Right renal cortex interstitium (tissue), 3 donors: ENCODE measurements at regions not wholly inside any gene's neighbourhood (a gene's known extent, or its start where the extent isn't known, plus 50 kb on each side); places are given as distances from the start of the nearest gene placed in this dataset.
"Not testable (repeated sequence)": the region's sequence is repeated elsewhere in the genome, so short reads cannot be mapped to it uniquely, and the experiment has no call there.

Source experiments
- DNase-seq, 3 donors: peaks; one replicate each; pipeline ENCODE4 v3.0.0-alpha.2; 2013; ENCODE audit warnings: low read depth in 3 of 3, low spot score in 2 of 3

DNA sequence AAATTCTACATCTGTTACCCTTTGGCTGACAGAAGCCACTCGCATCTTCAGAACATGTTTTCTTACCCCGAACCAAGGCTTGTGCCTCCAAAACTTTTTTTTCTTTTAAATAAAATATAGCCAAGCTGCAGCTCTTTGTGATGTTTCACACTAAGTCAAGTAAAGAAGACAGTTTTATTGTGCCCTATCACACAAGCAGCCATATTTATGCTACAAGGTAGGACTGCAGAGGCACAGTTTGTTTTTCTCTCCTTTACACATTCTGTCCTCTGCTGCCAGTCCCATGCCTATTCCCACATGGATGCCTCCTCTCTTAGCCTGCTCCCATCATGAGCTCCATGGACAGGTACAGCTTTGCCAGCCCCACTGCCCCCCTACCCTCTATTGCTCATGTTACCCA, 219.6 kb upstream of the THUMPD2 start:
- no peak for DNase-seq

GRCh38 chr2:39996653-39997080, 217.6 kb upstream of the THUMPD2 start:
- DNase-seq, result no peak

DNA sequence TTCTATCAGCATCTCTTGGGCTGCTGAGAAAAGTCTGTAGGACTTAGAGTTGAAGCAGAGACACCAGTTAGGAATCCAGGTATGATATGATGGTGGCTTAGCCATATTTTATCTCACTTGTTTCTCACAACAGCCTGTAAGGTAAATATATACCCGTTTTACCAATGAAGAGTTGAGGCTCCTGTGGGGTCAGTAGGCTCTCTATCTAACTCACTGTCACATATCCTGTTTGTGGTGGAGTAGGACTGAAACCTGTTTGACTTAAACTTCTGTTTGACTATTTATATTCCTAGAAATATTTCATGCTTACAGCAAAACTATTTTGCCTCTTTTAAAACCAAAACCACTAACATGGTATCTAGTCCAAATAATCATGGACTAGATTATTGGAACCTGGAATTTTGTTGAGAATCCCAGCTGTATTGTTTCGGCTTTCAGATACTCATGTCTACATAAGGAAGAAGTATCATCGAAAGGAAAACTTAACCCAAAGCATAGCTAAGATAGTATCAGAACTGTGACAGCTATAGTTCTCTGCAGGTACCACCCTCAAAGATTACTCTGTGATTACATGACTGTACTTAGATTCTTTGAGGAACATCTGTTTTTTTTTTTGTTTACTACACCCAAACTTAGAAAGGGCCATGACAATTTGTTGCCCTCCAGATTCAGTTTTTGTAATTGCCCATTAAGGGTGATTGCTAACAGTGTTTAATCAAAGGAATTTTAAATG, 216.1 kb upstream of the THUMPD2 start:
- no peak for DNase-seq

DNA sequence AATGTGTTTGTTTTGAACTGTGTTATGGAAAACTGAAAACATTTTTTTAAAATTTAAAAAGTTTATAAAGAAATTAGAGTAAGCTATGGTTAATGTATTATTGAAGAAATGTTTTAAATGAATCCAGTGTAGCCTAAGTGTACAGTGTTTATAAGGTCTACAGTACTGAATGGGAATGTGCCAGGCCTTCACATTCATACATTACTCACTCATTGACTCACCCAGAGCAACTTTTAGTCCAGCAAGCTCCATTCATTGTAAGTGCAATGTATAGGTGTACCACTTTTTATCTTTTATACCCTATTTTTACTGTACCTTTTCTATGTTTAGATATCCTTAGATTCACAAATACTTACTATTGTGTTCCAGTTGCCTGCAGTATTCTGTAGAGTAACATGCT, 215.1 kb upstream of the THUMPD2 start:
- no peak for DNase-seq

DNA sequence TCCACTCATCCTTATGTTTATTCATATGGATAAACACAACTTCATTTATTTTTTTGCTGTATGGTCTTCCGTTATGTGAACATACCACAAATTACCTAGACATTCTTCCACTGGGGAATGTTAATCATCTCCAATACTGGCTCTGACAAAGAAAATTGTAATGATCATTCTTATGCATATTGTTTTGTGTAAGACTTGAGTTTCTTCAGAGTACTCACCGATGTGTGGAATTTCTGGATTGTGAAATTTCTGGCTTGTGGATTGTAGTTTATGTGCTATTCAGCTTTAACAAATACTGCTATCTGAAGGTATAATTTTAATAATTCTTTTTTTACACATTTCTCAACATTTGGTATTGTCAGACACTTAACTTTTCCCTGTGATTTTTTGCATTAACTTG, 212.2 kb upstream of the THUMPD2 start:
- no peak for DNase-seq

DNA sequence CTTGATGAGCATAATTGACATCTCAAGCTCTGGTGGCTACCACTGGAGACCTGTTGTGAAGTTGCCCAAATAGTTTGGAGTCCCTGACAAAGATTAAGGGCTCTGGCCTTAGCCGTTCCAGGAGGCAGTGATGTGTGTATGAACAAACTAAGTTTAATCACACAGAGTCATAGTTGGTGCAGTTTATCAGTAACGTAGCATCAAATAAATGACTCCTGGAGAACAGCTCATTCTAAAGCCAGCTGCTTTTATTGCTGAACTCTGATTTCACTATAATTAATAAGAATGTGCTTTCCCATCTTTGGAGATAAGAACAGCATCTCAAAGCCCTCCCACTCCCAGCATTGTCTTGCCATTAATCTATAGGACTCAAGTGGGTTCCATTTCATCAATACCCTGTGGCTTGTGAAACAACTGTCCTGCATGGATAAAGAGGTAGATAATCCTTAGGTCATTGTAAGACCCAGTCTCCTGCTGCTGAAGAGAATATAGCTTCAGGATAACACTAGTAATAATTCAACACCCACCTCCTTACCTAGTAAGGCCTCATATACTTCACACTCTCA, 211.4 kb upstream of the THUMPD2 start:
- DNase-seq, result no peak

GRCh38 chr2:39989888-39990287, 210.8 kb upstream of the THUMPD2 start:
- DNase-seq, result no peak

DNA sequence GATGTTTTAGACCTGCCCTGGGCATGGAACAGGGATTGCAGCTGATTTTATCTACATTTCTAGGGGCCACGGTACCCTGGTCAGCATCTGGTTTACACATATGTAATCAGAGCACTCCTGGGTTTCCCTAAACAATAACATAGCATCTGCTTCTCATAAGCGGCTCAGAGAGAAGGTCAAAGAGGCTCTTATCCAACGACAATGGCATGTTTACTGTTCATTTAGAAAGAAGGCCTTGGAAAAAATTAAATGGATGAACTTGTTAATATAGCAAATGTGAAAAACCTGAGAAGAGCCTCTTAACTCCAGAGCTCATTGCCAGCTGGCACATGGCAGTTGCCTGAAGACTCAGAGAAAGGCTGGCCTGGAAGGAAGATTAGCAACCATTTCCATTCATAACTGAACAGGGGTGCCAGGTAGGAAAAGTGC, 202.8 kb upstream of the THUMPD2 start:
- DNase-seq, result no peak

DNA sequence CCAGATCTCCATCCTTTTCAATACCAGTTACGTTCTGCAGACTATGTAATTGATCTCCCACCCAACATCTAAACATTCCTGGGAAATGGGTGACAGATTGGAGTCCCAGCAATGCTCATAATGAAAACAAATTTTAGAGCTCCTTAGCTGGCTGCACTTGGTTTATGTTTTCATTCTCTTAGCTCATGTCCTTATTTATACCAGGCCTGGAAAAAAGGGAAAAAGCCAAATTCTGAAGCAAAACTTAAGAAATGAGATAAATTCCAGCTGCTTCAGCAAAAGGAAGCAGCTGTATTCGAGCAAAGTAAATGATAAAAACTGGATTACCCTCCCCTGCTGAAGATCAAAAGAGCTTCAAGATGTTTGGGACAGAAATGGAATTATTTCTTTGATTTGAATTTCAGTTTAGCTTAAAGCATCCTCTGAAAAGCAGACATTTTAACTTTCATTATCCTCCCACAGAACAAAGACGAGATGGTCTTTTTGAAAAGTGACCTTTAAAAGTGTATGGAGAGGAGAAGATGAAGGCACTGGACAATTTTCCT, 196.5 kb upstream of the THUMPD2 start:
- no peak for DNase-seq

DNA sequence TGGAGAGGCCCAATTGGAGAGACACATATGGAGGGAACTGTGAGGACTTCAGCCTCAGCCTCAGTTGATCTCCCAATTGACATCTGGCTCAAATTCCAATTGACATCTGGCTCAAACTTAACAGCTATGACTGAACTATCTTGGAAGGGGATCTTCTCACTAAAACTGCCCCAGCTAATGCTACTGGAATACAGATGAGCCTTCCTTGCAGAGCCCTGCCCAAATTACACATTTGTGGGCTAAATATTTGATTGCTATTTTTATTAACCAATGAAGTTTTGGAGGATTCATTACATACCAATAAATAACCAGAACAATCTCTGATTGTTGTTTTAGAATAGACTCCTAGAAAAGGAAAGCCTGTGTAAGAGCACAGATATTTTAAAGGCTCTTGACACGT, 189.0 kb upstream of the THUMPD2 start:
- DNase-seq, result no peak

DNA sequence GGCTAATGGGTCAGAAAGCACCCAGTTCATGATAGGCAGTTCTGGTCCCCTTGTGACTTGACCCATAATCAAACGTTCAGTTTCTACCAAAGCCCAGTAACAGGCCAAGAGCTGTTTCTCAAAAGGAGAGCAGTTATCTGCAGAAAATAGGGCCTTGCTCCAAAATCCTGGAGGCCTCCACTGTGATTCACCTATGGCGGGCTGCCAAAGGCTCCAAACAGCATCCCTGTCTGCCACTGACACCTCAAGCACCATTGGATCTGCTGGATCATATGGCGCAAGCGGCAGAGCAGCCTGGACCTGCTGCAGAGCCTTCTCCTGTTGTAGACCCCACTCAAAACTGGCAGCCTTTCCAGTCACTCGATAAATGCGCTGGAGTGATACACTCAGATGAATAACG, 181.6 kb upstream of the THUMPD2 start:
- not testable (repeated sequence) for DNase-seq

DNA sequence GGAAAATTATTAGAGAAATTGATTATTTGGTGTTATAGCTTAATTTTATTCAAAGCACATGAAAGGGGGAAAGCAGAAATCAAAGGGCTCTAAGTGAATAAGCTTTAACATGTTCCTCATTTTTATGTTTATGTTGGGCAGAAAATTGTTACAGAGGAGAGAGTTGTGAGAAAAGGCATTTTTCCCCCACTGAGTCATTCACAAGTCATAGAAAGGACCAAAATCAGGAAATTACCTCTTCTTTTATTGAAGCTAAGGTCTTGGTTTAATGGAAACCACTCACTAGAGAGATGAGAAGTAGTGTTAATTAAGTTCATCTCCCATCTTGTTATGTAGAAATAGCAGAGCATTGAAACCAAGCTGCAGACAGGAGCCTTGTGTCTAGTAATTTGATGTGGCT, 175.3 kb upstream of the THUMPD2 start:
- no peak for DNase-seq

- no peak for DNase-seq
Measured at GRCh38 chr2:39949131-39949530, 170.1 kb upstream of the THUMPD2 start.

DNA sequence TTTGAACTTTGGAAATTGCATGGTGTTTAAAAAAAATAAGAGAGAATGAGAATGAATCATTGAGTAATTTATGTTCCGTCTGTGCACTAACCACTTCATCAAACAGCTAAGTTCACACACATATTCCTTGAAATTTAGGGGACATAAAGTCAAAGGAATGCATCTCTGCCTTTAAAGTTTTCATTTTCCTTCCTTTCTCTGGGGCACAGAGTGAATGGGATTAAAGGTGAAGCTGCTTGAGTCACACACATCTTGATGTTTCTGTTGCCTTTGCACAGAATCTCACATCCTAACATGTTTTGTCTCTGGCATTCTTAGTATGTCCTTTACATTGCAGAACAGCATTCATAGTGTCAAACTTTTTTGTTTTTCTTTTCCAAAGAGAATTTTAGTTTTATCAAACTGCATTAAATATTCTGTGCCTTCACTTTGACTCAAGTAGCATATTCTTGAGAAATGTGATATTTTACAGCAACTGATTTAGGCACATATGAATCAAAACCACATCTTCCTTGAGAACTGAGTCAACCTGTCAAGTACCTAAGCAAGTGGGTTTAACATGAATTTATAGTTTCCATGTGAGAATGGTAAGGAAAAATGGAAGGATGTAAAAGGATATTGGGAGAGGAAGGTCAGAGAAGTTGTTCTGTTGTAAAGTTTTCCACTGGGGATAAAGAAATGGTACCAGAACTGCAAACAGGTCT, 169.1 kb upstream of the THUMPD2 start:
- no peak for DNase-seq

GRCh38 chr2:39947294-39948015, 168.4 kb upstream of the THUMPD2 start:
- DNase-seq, result no peak

DNA sequence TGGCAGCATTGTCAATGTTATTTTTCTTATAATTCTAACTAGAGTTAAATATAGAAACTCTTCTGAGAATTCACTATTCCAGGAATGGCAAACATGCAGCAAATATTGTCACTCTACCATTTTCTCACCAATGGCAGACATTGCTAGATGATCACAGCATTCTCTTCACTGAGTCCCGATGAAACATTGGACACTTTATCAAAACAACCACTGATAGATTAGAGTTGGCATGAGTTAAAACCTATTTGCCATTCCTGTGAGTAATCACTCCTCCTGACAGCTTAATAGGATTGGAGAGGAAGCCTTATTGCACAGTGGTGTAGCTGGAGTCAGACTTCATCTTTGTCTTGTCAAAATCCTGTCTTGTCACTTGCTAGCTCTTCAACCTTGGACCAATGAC, 163.9 kb upstream of the THUMPD2 start:
- no peak for DNase-seq

GRCh38 chr2:39938035-39938835, 159.2 kb upstream of the THUMPD2 start:
- no peak for DNase-seq

DNA sequence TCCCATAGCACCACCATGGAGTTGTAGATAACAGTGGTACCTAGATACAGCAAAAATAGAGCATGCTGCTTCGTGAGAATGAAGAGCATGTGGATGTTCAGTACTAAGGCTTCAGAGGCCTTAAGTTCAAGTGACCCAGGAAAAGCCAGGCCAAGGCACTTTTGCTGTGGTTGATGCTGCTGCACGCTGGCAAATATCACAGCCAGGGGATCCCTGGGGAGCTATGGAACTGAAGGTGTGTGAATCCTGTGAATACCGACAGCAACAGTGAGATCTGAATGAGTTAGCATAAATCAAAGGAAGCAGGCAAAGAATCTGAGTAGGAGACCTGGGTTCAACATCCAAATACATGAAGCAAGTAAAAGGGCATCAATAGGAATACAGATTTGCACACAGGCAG, 158.6 kb upstream of the THUMPD2 start:
- DNase-seq, result no peak

GRCh38 chr2:39934851-39935250, 155.8 kb upstream of the THUMPD2 start:
- no peak for DNase-seq

GRCh38 chr2:39933196-39933595, 154.1 kb upstream of the THUMPD2 start:
- no peak for DNase-seq
